Spleen (tissue), 11 donors: ENCODE measurements at regions not wholly inside any gene's neighbourhood (a gene's known extent, or its start where the extent isn't known, plus 50 kb on each side); places are given as distances from the start of the nearest gene placed in this dataset.

Experiments
- DNase-seq: peaks from one replicate; pipeline ENCODE4 v3.0.0-alpha.2; 2020
- H3K27ac ChIP-seq, 8 donors: fragments of 200-600 bp; sonication (generic) in 7 of 8; 1 replicate in 4 of 8; 2 replicates in 4 of 8; pipeline versions ENCODE4 v1.5.0 to v1.8.0; 2016 to 2021; ENCODE audit warnings: inconsistent platforms in 4 of 8, mild to moderate bottlenecking in 4 of 8, moderate library complexity in 1 of 8
- H3K27me3 ChIP-seq, 7 donors: fragments of 200-600 bp; sonication (generic) in 6 of 7; replicated peaks in 1 of 7; 1 replicate in 4 of 7; 2 replicates in 3 of 7; pipeline versions ENCODE4 v1.5.0 to v1.8.0; 2016 to 2021; ENCODE audit warnings: inconsistent platforms in 3 of 7, mild to moderate bottlenecking in 1 of 7
- H3K36me3 ChIP-seq, 6 donors: fragments of 200-600 bp; sonication (generic) in 5 of 6; 1 replicate in 4 of 6; 2 replicates in 2 of 6; pipeline versions ENCODE4 v1.5.0 to v1.8.0; 2016 to 2021; ENCODE audit warnings: inconsistent platforms in 2 of 6
- H3K4me1 ChIP-seq, 6 donors: fragments of 200-600 bp; sonication (generic) in 5 of 6; 1 replicate in 3 of 6; 2 replicates in 3 of 6; pipeline versions ENCODE4 v1.5.0 to v1.8.0; 2016 to 2021; ENCODE audit warnings: inconsistent platforms in 3 of 6
- H3K4me3 ChIP-seq, 8 donors: fragments of 200-600 bp; sonication (generic) in 7 of 8; 1 replicate in 4 of 8; 2 replicates in 4 of 8; pipeline versions ENCODE4 v1.5.0 to v1.8.0; 2016 to 2021; ENCODE audit warnings: inconsistent platforms in 4 of 8, mild to moderate bottlenecking in 4 of 8, moderate library complexity in 2 of 8
- H3K9me3 ChIP-seq, 8 donors: fragments of 200-600 bp; sonication (generic) in 7 of 8; 1 replicate in 4 of 8; 2 replicates in 4 of 8; pipeline versions ENCODE4 v1.5.0 to v1.8.0; 2016 to 2021; ENCODE audit warnings: inconsistent platforms in 4 of 8
- POLR2A ChIP-seq, 3 donors: fragments of 450-650 bp; IDR thresholded peaks; one replicate each; pipeline ENCODE4 v1.5.1; 2017; ENCODE audit warnings: antibody characterized with exemption in 3 of 3, mild to moderate bottlenecking in 1 of 3
- POLR2AphosphoS5 ChIP-seq, 3 donors: sonication (generic); formaldehyde crosslinking; IDR thresholded peaks; one replicate each; pipeline ENCODE4 v1.5.1; 2017; ENCODE audit warnings: antibody characterized with exemption in 3 of 3
- WGBS, 5 donors: extraction: QIAGEN DNeasy Blood & Tissue Kit in 3 of 5; methylation state at CpG; one replicate each; pipeline versions ENCODE4 v1.1.5 to v1.1.7; 2013 to 2018; 5-methylcytosine and 5-hydroxymethylcytosine counted together
- intact Hi-C: fragments of 100-400 bp; cut with DNase I; formaldehyde crosslinking; loops from one replicate; pipeline ENCODE4 v1.15.0; 2023; ENCODE audit warnings: low total_unique reads
- TF ChIP-seq, protein P1 (sequence below), 11 experiments: fragments of 200-600 bp in 7 of 11; fragments of 450-650 bp in 4 of 11; sonication (generic) in 4 of 11; IDR thresholded peaks in 8 of 11; conservative IDR thresholded peaks in 3 of 11; 1 replicate in 7 of 11; 2 replicates in 4 of 11; pipeline versions ENCODE4 v1.4.0 to v1.8.0; 2016 to 2021; ENCODE audit warnings: antibody characterized with exemption in 11 of 11, inconsistent platforms in 4 of 11, mild to moderate bottlenecking in 1 of 11
- donor health status: healthy with polysubstance abuse.
- donor health status: DM: no; HTN: no; CAD: no; lungs with moderate emphysema.
- donor health status: DM: no; HTN: no; CAD: no.
- donor health status: Bipolar disorder and iron deficiency.
- donor health status: healthy.
- donor health status: DM: no; HTN: no; CAD: no.
- donor health status: DM: yes; HTN: yes; CAD: no.

DNA sequence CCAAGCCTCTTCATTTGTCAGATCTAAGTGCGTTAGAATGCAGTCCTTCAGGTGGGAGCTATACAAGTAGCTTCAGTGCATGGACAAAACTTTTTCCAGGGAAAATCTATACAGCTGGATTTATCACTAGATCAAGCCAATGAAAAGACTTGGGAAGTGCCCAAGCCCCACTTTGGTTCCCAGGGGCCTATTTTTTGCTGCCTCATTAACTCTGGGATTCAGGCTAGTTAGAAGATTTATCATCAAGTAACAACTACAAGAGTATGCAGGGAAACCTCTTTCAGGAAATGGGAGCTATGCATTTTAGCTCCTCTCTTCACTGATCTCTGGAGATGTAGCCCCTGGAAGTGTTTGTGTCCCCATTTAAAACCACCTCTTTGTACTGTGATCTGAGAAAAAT is 908.8 kb downstream of the SQOR start:
- Histone ChIP-seq H3K4me1 (no peaks in the 10 kb centered on the region), H3K27ac (no peak overlapping the region), H3K27me3 (no peaks in the 10 kb centered on the region), H3K9me3 (peaks cover 0 to 28% (median 13%) of the 10 kb centered on the region in 8 donors), H3K4me3 (no peak overlapping the region), H3K36me3 (no peaks in the 10 kb centered on the region)
- DNase-seq, result no peak
- 77 to 89% (median 81%) methylated on average over 1 of the region's 1 CpG for WGBS, 5 donors
- intact Hi-C loops, result no loop called here
- TF ChIP-seq POLR2AphosphoS5 (IDR thresholded peaks at IDR 0.05) (no peak), POLR2A (IDR thresholded peaks at IDR 0.05) (no peak)
- TF ChIP-seq, protein P1, sequence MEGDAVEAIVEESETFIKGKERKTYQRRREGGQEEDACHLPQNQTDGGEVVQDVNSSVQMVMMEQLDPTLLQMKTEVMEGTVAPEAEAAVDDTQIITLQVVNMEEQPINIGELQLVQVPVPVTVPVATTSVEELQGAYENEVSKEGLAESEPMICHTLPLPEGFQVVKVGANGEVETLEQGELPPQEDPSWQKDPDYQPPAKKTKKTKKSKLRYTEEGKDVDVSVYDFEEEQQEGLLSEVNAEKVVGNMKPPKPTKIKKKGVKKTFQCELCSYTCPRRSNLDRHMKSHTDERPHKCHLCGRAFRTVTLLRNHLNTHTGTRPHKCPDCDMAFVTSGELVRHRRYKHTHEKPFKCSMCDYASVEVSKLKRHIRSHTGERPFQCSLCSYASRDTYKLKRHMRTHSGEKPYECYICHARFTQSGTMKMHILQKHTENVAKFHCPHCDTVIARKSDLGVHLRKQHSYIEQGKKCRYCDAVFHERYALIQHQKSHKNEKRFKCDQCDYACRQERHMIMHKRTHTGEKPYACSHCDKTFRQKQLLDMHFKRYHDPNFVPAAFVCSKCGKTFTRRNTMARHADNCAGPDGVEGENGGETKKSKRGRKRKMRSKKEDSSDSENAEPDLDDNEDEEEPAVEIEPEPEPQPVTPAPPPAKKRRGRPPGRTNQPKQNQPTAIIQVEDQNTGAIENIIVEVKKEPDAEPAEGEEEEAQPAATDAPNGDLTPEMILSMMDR (IDR thresholded peaks at IDR 0.05 in 8 of 11, conservative IDR thresholded peaks at IDR 0.05 in 3 of 11), result no peak

DNA sequence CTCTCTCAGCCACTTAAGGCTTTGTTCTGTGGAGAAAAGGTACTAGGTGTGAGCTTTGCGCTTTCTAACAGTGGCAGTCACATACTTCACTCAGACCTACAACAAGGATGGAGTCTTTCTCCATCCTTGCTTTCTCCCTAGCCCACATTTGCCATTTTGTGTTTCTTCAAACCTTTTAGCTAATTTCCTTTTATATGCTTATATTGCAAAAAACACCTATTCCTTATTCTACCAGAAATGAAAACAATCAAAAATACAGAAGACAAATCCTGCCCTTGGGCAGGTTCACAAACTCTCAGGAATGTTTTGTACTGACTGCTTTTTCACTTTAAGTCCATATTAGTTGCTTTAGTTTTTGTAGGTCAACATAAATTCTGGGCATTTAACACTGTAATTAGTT is 914.2 kb downstream of the SQOR start:
- WGBS, 5 donors, result 86 to 96% (median 89%) methylated on average over 1 of the region's 1 CpG
- intact Hi-C loops, result no loop called here
- TF ChIP-seq POLR2A (IDR thresholded peaks at IDR 0.05) (no peak), POLR2AphosphoS5 (IDR thresholded peaks at IDR 0.05) (no peak)
- TF ChIP-seq, protein P1 (IDR thresholded peaks at IDR 0.05 in 8 of 11, conservative IDR thresholded peaks at IDR 0.05 in 3 of 11), result no peak
- H3K36me3 ChIP-seq, result no peaks in the 10 kb centered on the region
- H3K9me3 ChIP-seq, result peaks cover 0 to 24% (median 4%) of the 10 kb centered on the region in 8 donors
- H3K4me3 ChIP-seq, result no peak overlapping the region
- no peaks in the 10 kb centered on the region for H3K4me1 ChIP-seq
- no peak for DNase-seq
- no peak overlapping the region for H3K27ac ChIP-seq
- H3K27me3 ChIP-seq, result no peaks in the 10 kb centered on the region

DNA sequence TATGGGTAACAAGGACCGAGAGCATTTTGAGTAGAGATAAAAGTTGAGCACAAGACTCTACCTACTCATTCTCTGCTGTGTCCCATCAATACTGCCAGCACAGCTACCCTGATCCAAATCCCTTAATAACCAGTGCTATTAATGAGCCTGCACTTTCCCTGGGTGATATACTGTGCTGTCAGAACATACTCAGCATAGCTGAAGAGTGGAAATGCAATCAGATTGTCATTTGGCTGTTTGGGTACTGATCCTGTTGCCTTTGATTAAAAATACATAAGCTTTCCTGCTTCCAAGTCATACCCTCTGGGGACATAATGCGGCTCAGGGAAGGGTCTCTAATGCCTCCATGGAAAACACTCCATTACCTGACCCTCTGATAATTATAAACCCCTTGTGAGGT is 917.5 kb downstream of the SQOR start:
- intact Hi-C loops, result no loop called here
- 71 to 86% (median 83%) methylated on average over 2 of the region's 2 CpGs for WGBS, 5 donors

DNA sequence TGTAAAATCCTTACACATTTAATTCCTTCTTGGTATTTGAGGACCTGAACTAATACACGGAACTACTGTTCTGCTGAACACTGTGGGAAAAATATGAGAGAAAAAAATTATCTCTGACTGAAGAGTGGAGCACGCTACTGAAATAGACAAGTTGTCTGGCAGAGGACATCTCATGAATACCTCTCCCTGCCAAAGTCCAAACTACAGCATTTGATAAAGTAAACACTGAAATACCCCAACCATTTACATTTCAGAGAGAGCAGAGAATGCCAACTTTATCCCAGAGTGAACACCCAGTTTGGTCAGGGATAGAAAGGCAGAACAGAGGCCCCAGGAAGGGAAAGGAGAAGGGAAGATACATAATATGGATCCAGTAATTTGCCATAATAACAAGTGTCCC is 920.7 kb downstream of the SQOR start:
- H3K27ac ChIP-seq, result no peak overlapping the region
- DNase-seq, result no peak
- H3K9me3 ChIP-seq, result peaks cover 0 to 12% (median 0%) of the 10 kb centered on the region in 8 donors
- H3K27me3 ChIP-seq, result no peaks in the 10 kb centered on the region
- H3K4me1 ChIP-seq, result no peaks in the 10 kb centered on the region
- no peak overlapping the region for H3K4me3 ChIP-seq
- intact Hi-C loops, result no loop called here
- WGBS, 5 donors, result 40 to 70% (median 52%) methylated on average over 2 of the region's 2 CpGs
- no peaks in the 10 kb centered on the region for H3K36me3 ChIP-seq
- TF ChIP-seq, protein P1 (IDR thresholded peaks at IDR 0.05 in 8 of 11, conservative IDR thresholded peaks at IDR 0.05 in 3 of 11), result no peak
- TF ChIP-seq POLR2AphosphoS5 (IDR thresholded peaks at IDR 0.05) (no peak), POLR2A (IDR thresholded peaks at IDR 0.05) (no peak)

More for the DNA sequence above, 917.5 kb downstream of the SQOR start:
- TF ChIP-seq, protein P1 (IDR thresholded peaks at IDR 0.05 in 8 of 11, conservative IDR thresholded peaks at IDR 0.05 in 3 of 11), result no peak
- no peak for TF ChIP-seq POLR2AphosphoS5 (IDR thresholded peaks at IDR 0.05)
- TF ChIP-seq POLR2A (IDR thresholded peaks at IDR 0.05), result no peak
- Histone ChIP-seq H3K9me3 (peaks cover 0 to 22% (median 3%) of the 10 kb centered on the region in 8 donors), H3K27me3 (no peaks in the 10 kb centered on the region), H3K27ac (no peak overlapping the region), H3K4me1 (no peaks in the 10 kb centered on the region), H3K4me3 (no peak overlapping the region), H3K36me3 (no peaks in the 10 kb centered on the region)
- DNase-seq, result no peak
